T1000 (cell line): ENCODE measurements at regions not wholly inside any gene's neighbourhood (a gene's known extent, or its start where the extent isn't known, plus 50 kb on each side); places are given as distances from the start of the nearest gene placed in this dataset.

Source experiments
- DNase-seq: peaks from one replicate; lab custom pipeline; 2025; ENCODE audit warnings: mixed read lengths; lab: John Stamatoyannopoulos, UW

DNA sequence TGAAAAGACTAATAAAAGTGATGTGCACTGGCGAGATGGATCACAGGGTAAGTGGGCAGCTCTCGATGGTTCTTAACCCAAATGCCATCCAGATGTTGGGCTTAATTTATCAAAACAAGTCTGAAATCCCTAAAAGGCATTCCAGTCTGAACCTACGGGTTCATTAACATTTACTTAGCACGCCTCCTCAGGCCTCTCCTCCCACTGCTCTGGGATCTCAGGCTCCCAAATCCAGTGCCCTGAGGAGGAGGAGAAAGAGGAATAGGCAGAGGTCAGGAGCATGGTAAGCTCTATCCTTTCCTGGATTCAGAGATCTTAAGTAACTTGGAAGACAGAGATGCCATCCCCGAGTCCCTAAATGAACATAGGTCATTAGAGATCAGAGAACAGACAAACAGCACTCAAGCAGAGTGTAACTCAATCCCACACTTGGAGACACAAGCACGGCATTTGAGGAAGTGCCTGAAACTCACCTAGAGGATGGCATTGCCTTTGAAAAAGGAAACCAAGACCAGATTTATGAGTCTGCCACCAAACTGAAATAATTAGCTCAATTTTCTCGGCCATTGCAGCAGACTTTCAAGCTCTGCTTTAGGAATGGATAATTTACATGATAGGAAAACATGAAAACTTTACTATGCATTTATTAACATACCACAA is 140.9 kb downstream of the CXCL12 start:
- DNase-seq = no peak

DNA sequence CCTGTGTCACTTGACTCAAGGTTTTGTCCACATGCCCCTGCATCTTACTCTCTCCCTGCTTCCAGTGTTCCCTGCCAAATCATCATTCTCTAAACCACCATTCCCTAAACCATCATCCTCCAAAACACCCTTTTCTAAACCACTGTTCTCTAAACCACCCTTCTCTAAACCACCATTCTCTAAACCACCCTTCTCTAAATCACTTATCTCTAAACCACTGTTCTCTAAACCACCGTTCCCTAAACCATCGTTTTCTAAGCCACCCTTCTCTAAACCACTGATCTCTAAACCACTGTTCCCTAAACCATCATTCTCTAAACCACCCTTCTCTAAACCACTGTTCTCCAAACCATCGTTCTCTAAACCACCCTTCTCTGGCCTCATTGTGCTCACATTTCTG is 142.1 kb downstream of the CXCL12 start:
- DNase-seq = no peak

GRCh38 chr10:44242091-44242490 is 142.8 kb downstream of the CXCL12 start:
- no peak for DNase-seq

GRCh38 chr10:44240584-44241205 is 144.2 kb downstream of the CXCL12 start:
- no peak for DNase-seq

DNA sequence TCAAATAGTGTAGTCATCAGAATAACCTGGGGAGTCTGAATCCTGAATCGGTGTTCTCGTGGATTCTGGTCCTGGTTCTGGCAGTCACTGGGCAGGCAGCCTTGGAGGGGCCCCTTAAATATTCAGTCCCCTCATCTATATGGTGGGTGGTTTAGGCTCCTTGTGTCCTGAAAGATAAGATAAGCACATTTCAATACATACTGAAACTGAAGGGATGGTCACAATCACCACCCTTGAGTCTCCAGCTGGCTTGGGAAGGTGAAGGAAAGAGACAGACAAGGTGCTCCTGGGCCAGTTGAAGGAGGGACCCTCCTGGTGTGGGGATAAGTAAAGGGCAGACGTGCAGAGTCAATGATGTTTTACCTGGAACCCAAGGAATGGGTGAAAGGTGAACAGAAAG is 146.7 kb downstream of the CXCL12 start:
- DNase-seq = no peak

GRCh38 chr10:44237364-44238049 is 147.4 kb downstream of the CXCL12 start:
- DNase-seq = no peak

GRCh38 chr10:44235363-44235762 is 149.5 kb downstream of the CXCL12 start:
- DNase-seq = no peak

- no peak for DNase-seq
These were observed 150.4 kb downstream of the CXCL12 start for GRCh38 chr10:44234483-44234875.

DNA sequence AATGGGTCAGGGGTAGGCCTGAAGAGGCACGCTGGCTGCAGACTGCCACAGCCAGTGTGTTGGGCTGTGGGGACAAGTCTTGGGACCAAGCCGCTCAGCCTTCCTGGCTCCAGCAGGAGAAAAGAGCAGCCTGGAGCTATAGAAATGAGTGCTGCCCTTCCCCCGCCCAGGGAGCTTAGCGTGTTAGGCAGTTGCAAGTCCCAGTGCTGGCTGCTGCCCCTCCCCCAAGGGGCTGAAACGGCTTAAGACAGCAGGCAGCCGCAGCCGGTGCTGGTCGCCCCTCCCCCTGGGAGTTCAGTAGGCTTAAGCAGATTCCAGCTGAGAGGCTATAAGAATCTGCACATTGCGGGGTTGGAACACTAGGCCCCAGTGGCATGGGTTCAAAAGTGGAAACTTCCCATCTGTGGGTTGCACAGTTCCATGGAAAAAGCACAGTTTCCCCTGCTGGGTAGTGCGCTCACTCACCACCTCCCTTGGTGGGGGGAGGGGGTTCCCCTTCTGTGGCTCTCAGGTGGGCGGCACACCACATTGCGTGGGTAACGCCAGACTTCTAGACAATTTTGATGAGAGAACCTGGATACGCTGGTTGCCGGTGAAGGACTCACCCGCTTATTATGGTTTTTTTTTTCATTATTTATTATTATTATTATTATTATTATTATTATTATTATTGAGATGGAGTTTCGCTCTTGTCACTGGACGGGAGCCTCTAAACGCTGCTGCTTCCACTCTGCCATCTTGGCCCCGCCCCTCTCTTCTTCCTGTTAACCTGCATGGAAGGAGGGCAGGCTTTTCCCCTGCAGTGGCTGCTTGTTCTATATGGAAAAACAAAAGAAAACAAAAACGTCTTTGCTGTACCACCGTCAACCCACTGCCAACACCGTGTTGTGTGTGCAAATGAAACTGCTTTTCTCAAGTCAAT is 151.1 kb downstream of the CXCL12 start:
- no peak for DNase-seq

GRCh38 chr10:44217274-44217820 is 167.6 kb downstream of the CXCL12 start:
- no peak for DNase-seq

DNA sequence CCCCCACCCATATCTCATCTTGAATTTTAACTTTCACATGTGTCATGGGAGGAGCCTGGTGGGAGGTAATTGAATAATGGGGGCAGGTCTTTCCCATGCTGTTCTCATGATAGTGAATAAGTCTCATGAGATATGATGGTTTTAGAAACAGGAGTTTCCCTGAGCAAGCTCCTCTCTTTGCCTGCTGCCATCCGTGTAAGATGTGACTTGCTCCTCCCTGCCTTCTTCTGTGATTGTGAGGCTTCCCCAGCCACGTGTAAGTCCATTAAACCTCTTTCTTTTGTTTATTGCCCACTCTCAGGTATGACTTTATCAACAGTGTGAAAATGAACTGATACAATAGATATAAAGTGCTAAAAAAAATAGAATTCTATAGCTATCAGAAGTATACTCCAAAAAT is 168.8 kb downstream of the CXCL12 start:
- DNase-seq = no peak

DNA sequence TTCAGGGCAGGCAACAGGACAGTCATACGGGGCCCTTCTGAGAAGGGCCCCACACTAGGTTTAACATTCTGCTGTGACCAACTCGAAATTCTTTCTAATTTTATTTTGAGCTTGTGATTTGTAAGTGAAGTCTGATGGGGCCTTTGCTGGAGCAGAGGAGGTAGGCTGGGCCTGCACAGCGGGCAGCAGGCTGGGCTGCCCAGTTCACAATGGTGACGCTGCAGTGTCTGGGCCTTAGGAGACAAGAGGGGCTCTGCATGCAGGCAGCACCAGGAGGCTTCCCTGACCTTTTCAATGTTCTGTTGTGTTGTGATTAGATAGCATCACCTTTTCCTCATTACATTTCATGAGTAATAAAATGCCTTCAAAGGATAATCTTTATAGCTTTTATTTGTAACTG is 175.1 kb downstream of the CXCL12 start:
- DNase-seq = no peak

DNA sequence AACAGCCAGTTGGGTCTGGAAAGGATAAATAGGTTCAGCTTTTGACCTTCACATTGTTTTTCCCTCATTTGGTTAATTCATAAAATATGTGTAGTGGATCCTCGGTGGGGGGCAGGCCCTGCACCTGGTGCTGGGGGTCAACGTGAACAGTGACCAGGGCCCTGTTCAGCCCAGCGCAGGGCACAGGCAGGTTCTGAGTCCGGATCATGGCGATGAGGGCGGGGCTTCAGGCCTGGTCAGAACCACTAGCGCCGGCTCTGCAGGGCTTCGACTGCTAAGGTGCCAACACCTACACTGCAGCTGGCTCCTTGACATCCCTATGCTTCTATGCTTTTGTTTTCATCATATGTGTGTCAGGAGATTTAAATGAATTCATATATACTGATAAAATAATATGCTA is 177.7 kb downstream of the CXCL12 start:
- no peak for DNase-seq

GRCh38 chr10:44206127-44206818 is 178.6 kb downstream of the CXCL12 start:
- no peak for DNase-seq

DNA sequence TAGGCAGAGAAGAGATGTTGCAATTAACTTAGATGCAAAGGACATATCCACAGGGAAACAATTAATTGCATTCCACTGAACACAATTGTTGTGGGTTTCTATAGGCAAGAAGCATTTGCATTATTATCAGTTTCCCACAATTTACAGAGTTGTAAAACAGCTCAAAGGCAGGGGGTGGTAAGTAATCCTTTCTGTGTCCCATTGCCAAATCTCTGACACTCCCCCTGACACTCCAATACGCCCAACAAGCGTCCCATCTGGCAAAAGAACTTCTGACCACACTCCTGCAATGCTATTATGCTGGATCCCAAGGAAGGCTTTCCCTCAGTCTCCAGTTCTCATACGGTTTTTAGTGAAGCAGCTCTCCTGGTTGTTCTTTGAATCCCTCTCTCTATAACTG is 179.8 kb downstream of the CXCL12 start:
- no peak for DNase-seq

GRCh38 chr10:44203535-44203934 is 181.4 kb downstream of the CXCL12 start:
- no peak for DNase-seq

- DNase-seq = no peak
These were observed 181.9 kb downstream of the CXCL12 start for GRCh38 chr10:44202952-44203351.

DNA sequence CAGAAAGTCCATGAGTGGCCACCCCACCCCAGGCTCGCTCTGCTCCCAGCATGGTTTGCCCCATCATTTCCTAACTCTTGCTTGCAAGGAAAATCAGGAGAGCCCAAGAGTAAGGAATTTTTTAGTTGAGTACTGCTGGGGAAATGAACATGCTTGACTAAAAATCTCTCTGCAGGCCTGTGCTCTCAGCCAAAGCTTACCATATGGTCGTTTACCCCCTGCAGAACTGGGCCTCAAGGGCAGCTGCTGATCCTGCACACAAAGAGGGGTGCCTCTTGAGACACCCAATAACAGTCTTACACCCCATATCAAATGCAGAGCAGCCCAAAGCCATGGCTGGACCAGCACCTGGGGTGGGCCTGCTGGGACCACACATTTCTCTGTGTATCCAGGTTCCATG is 183.2 kb downstream of the CXCL12 start:
- DNase-seq = no peak

GRCh38 chr10:44201011-44201410 is 183.9 kb downstream of the CXCL12 start:
- no peak for DNase-seq

GRCh38 chr10:44199991-44200655 is 184.8 kb downstream of the CXCL12 start:
- no peak for DNase-seq

- no peak for DNase-seq
These were observed 185.6 kb downstream of the CXCL12 start for GRCh38 chr10:44199267-44199666.
